GM21381 (cell line): ENCODE measurements at regions not wholly inside any gene's neighbourhood (a gene's known extent, or its start where the extent isn't known, plus 50 kb on each side); places are given as distances from the start of the nearest gene placed in this dataset.
"Not testable (repeated sequence)": the region's sequence is repeated elsewhere in the genome, so short reads cannot be mapped to it uniquely, and the experiment has no call there.

Source experiments
- ATAC-seq: cut with Tn5 transposase; IDR thresholded peaks from one replicate; pipeline ENCODE4 v1.9.1; 2021; ENCODE audit warnings: mild to moderate bottlenecking, moderate library complexity; ENCODE audit not compliant: unreplicated experiment

DNA sequence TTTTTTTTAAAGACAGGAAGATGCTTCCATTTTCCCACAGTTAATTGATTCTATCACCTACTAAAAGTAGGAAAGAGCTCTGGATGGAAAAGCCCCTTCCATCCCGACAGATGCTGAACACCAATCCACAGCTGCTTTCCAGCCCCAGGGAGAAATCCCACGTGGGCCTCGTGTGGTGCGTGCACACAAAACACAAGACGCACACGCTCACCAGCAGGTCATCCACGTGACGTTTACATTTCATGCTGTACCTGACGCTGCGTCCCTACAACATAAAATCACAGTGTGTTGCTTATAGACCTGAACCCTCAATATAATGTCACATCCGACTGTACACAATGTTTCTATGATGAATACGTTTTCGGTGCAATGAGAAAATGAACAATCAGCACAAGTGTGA lies 50.2 kb upstream of the DACT2 start:
- no peak for ATAC-seq

DNA sequence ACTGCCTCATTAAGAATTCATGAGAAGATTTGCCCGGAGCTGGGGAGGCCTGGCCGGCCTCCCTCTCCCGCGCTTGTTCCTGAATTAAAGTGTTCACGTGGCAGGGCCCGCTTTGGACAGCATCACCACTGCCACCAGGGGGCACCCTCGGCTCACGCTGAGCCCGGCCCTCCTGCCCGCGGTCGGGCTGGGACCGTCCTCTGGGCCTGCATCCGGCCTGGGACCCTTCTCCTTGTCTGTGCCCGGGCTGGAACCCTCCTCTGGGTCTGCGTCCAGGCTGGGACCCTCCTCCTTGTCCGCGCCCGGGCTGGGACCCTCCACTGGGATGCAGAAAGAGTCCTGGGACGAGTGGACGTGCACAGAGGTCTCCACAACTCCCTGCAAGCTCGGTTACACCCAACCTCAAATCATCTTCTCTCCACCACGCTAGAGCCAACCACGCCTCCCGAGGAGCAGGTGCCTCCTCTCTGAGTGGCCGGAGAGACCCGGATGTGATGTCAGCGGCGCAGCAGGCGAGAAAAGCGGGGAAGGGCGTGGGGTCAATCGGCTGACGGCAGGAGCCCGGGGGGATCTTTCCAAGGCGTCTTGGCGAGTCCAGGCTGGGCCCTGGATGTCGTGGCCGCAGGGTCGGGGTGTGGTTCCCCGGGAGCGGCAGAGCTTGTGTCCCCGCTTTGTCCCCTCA lies 50.9 kb upstream of the DACT2 start:
- peak; percentile 61 for ATAC-seq

DNA sequence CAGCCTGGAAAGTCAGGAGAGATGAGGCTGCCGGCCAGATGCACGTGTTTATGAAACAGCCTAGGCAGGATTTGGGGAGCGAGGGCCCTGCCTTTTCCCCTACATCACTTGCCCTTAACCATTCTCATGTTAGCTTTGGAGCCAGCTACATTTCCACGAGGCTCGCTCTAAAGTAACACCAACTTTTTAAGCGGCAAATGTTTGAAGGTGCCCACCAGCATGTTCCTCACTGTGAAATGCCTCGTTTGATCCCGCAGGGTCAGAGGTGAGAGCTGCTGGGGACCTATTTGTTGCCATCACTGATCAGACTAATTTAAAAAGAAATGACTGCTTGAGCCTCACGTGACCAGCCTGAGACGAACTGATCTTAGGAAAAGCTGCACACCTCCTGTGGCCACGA lies 51.6 kb upstream of the DACT2 start:
- ATAC-seq, result no peak

DNA sequence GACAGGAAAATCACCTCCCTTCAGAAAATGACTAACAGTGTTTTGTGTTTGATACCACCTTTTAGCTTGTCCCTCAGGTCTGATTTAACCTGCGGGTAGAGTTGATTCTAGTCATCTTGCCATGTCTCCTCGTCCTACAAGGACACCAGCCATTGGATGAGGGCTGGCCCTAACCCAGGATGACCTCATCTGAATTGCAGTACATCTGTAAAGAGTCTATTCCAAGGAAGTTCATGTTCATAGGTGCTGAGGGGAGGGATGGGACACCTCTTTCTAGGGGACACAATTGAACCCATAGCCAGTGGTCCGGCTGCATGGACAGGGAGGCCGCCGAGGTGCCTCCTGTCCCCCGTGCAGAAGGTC lies 52.0 kb upstream of the DACT2 start:
- no peak for ATAC-seq

DNA sequence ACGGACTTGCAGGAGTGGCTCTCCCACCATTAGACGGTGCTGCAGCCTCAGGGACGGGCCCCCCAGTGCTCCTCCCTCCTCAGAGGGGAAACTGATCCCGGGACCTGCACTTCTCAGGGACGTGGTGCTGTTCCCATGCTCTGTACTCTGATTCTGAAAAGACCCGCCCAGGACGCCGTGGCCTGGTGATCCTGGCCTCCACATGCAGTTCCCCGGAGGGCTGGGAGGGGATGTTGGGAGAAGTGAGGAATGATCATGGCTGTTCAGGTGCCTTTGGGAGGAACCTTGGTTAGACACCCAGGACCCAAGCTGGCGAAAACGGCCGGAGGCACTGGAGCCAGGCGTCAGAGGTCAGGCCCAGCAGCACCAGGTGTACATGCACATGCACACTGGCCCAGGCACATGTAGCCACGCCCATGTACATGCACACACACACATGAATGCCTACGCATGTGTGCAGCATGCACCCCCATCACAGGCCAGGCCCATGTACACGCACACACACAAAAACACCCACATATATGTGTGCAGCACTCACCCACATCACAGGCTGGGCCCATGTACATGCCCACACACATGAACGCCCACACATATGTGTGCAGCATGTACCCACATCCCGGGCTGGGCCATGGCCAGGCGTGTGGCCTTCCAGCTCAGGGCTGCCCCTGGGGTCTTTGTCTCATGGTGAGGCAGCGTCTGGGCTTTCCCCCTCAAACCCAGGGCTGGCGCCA lies 52.6 kb upstream of the DACT2 start:
- no peak for ATAC-seq

DNA sequence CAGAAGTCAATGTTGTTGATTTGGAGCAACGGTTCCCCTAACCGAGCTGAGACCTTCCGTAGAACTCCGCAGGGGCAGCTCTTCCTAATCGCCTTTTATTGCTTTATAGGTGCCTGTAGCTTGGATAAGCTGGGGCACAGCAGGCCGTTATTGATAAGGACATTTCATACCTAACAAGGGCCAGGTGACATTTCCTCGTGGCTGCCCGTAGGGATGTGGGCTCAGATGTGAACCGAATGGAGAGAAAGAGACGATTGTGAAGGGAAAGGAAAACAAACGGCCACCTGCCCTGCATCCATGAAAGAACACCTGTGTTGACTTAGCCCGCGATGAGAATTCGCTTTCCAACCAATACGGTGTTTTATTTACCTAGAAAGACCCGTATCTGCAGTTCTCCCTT lies 53.3 kb upstream of the DACT2 start:
- ATAC-seq, result no peak

DNA sequence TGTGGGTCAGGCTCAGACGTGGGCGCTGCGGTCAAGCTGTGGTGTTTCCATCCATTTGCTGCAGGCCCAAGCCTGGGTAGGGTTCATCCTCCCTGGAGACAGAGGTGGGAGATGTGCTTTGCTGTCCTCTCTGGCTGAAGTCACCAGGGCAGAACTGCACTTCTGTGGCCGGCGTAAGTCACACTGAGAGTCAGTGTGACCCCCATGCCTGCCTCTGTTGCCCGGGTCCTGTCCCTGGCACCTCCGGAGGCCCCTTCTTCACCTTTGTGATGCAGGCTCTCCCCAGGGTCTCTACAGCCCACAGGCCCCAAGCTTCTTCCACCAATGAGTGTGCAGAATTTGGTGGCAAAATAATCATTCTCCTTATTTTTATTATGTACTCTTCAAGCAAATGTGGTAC lies 53.8 kb upstream of the DACT2 start:
- no peak for ATAC-seq

DNA sequence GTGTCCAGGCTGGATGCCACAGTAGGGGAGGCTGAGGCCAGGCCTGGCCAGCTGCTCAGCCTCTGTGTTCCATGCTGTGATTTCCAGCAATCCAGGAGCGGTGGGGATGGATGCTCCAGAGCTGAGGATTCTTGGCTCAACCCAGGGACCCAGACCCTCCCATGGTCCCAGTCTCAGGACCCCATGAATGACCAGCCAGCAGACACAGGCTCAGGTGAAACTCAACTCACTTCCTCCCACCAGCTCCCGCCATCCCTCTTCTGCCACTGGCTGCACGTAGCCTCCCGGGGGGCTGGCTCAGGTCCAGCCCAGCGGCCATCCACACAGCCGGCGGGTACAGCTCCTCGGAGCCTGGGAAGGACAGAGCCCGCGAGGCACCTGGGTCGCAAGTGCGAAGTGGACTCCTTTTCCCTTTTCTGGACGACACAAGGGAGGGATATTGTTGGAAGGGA lies 54.5 kb upstream of the DACT2 start:
- no peak for ATAC-seq

DNA sequence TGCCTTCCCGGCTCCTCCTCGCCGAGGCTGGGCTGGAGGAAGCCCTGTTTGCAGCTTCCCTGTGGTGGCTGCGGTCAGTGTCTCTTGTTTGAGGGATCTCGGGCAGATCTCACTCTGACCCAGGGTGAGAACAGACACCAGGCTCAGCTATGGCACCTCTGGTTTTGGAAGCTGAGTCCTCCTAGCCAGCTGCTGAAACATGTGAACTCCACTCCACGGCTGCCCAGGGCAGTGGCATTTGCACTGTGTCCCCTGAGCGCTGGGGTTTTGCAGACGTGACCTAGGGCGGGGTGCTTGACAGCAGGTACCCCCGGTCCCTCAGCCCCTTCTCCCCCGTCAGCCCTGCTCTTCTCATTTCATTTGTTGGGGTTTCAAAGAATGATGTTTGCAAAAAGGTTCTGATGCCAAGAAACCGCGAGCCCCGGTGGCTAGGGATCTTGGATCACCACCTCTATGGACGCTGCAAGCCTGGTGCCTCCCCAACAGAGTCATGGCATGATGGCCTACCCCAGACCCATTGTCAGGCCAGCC lies 55.0 kb upstream of the DACT2 start:
- no peak for ATAC-seq

DNA sequence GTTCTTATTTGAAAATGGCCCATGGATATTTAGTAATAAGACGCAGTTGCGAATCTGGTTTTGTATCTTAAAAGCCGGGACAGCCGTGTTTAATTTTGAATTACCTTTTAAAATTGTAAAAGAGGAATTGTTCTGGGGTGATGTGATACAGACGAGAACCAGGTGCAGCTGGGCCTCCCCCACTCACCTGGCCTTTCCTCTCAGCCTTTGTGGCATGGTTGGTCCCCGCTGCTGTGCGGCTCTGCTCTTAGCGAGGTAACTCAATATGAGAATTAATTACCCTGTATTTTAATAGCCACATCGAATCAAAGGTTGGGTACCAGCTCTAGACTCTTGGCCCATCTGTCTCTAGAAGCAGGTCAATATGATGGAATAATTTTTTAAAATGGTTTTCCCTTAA lies 56.5 kb upstream of the DACT2 start:
- ATAC-seq, result no peak

DNA sequence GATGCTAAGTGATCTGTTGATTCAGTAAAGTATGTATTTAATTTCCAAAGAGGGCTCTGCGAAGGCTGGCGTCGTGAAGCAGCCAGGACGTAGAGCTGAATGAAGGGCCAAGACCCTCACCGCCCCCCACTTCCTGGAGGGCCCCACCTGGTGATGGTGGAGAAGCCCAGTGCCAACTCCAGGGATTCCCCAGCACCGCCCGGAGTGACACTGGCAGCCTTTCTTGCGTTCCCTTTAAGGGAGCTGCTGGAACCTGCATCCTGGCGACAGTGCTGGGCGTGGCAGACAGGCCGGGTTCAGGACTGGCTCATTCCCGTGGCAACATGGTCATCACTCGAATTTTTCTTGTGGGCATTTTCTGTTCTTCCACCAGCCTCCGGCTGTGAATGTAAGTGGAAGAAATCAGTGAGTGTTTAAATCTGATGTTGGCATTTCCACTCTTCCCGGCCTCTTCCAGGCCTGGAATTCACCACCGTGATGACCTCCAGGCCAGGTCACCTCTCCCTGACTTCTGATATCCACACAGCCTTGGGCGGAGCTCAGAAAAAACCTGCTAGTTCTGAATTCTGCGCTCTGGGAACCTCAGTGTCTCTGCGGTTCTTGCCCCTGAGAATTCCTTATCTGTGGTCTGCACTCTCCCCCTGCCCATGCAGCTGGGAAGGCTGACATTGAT lies 57.4 kb upstream of the DACT2 start:
- no peak for ATAC-seq

DNA sequence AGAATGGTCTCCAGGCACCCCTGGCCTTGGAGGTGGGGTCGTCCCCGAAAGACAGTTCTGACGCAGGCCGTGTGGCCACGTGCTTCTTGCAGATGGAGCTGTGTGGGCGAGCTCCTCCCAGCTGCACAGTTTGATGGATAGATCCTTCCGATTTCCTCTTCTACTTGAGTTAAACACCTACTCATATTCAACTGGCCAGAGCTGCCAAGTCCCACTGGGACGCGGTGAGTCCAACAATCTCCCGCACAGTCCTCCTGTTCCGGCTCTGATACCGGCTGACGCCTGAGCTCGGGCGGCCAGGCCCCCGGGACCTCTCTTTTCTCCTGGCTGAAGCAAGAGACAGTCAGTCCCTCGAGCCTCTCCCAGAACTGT lies 57.9 kb upstream of the DACT2 start:
- ATAC-seq, result no peak

DNA sequence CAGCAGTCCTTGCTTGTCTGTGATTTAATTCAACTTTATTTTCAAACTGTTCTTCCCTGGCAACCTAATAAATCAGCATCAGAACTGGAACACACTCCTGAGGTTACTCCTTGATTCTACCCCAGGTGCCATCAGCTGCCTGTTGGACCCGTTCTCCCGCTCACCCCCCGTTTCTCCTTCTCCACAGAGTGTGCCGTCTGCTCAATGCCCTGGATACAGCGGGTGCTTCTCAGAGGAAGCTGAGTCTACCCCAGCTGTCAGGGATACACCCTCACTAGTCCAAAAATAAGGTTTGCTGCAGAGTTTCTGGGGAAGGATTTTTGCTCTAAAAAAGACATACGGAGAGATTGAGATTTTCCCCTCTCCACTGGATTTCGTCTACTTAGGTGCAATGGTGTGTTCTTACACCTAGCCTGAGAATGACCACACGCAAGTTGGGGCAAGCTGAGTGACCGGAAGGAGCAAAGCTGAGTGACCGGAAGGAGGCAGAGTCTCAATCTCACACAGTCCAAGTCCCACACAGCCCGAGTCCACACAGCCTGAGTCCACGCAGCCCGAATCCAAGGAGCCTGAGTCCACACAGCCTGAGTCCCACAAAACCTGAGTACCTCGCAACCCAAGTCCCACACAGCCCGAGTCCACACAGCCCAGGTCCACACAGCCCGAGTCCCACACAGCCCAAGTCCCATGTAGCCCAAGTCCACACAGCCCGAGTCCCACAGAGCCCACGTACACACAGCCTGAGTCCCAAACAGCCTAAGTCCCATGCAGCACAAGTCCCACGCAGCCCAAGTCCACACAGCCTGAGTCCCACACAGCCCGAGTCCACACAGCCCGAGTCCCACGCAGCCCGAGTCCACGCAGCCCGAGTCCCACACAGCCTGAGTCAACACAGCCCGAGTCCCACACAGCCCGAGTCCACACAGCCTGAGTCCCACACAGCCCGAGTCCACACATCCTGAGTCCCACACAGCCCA lies 58.6 kb upstream of the DACT2 start:
- ATAC-seq, result no peak

DNA sequence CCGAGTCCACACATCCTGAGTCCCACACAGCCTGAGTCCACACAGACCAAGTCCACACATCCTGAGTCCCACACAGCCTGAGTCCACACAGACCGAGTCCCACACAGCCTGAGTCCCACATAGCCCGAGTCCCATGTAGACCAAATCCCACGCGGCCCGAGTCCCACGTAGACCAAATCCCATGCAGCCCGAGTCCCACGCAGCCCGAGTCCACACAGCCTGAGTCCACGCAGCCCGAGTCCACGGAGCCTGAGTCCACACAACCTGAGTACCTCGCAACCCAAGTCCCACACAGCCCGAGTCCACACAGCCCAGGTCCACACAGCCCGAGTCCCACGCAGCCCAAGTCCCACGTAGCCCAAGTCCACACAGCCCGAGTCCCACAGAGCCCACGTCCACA lies 60.0 kb upstream of the DACT2 start:
- not testable (repeated sequence) for ATAC-seq

DNA sequence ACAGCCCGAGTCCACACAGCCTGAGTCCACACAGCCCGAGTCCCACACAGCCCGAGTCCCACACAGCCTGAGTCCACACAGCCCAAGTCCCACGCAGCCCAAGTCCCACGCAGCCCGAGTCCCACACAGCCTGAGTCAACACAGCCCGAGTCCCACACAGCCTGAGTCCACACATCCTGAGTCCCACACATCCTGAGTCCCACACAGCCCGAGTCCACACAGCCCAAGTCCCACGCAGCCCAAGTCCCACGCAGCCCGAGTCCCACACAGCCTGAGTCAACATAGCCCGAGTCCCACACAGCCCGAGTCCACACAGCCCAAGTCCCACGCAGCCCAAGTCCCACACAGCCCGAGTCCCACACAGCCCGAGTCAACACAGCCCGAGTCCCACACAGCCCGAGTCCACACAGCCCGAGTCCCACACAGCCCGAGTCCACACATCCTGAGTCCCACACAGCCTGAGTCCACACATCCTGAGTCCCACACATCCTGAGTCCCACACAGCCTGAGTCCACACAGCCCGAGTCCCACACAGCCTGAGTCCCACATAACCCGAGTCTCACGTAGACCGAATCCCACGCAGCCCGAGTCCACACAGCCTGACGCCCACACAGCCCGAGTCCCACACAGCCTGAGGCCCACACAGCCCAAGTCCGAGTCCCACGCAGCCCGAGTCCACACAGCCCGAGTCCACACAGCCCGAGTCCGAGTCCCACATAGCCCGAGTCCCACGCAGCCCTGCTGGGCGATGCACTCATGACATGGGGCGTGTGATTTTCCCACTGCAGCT lies 60.6 kb upstream of the SMOC2 start:
- ATAC-seq, result not testable (repeated sequence)

DNA sequence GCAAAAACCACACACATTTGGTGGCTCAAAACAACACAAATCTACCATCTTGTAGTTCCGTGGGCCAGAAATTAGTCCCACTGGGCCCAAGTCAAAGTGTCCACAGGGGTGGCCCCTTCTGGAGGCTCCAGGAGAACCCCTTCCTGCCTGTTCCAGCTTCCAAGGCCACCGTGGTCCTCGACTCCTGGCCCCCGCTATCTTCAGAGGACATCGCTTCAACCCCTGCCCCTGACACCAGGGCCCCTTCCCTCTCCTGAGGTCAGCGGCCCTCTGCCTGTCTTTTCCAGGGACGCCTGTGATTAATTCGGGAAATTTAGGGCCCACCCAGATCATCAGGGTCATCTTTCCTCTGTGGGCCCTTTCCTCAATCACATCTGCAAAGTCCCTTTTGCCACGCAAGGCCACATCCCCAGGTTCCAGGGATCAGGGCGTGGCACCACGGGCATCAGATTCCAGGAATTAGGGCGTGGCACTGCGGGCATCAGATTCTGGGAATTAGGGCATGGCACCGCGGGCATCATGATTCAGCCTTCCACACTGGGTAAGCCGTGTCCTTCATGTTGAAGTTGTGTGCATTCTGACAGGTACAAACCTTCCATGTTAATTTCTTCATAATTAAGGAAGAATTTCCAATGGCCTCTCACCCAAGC lies 59.9 kb upstream of the SMOC2 start:
- no peak for ATAC-seq

DNA sequence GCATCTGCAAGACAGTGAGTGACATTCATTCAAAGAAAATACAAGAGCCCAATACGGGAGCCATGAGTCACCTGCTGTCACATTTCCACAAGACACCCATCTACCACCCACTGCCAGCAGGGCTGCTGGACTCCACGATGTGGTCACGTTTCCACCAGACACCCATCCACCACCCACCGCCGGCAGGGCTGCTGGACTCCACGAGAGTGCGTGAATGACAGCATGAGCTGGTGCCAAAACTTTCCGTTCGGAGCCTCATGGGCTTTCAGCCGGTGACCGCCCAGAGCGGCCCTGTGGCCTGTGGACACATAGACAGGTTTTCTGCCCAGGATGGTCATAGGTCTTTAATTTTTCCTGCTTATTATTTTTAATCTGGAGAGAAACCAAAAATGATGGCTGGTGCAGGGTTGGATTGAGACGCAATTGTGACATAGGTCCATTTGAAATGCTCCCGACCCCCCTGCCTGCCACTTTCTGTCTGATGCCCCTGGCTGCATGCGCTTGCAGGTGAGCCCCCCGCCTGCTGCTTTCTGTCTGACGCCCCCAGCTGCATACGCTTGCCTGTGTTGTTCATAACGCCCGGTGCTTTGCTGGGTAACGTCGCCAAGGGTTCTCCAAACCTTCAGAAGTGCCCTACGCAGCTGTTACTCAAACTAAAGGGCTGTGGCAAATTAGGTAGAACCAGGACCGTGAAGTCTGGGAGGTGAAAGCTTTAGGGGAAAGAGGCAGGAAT lies 59.1 kb upstream of the SMOC2 start:
- ATAC-seq, result no peak

DNA sequence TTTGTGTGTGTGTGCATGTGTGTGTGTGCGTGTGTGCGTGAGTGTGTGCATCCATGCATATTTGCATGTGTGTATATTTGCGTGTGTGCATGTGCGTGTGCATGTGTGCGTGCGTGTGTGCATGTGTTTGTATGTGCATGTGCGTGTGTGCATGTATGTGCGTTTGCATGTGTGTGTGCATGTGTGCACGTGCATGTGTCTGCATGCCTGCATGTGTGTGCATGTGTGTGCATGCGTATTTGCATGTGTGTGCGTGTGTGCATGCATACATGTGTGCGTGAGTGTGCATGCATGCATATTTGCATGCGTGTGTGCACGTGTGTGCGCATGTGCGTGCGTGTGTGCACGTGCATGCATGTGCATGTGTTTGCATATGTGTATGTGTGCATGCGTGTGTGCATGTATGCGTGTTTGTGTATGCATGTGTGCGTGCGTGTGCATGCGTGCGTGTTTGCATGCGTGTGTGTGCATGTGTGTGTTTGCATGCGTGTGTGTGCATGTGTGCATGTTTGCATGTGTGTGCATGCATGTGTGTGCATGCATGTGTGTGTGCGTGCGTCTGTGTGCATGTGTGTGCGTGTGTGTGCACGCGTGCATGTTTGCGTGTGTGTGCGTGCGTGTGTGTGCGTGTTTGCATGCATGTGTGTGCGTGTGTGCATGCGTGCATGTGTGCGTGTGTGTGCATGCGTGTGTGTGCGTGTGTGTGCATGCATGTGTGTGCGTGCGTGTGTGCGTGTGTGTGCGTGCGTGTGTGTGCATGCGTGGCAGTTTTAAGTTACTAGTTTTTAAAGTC lies 57.7 kb upstream of the SMOC2 start:
- ATAC-seq, result no peak
